AG04450 (cell line): ENCODE measurements at regions not wholly inside any gene's neighbourhood (a gene's known extent, or its start where the extent isn't known, plus 50 kb on each side); places are given as distances from the start of the nearest gene placed in this dataset.
"Not testable (repeated sequence)": the region's sequence is repeated elsewhere in the genome, so short reads cannot be mapped to it uniquely, and the experiment has no call there.

ENCODE experiments used
- CTCF ChIA-PET: fragments of 300-600, 350-600 bp; formaldehyde crosslinking; extraction: SDS; loops from one replicate; lab custom pipeline; 2022; ENCODE audit warnings: antibody characterized with exemption, inconsistent platforms; lab: Charles Lee
- POLR2A ChIA-PET: fragments of 350-600 bp; formaldehyde crosslinking; extraction: SDS; loops from one replicate; lab custom pipeline; 2021; ENCODE audit warnings: antibody characterized with exemption, inconsistent platforms; lab: Yijun Ruan, JAX
- DNase-seq: peaks from one replicate; pipeline ENCODE4 v3.0.0-alpha.2; 2011; ENCODE audit warnings: low read depth, low spot score
- H3K27ac ChIP-seq: one replicate; pipeline ENCODE4 v1.5.1; 2012; ENCODE audit warnings: low read depth, low read length, control low read depth
- H3K27me3 ChIP-seq: one replicate; pipeline ENCODE4 v1.6.0; 2012; ENCODE audit warnings: low read length; ENCODE audit not compliant: control insufficient read depth, insufficient read depth
- H3K4me3 ChIP-seq: 2 replicates; pipeline ENCODE4 v1.5.1; 2011; ENCODE audit warnings: mild to moderate bottlenecking, low read depth, low read length, control low read depth
- H3K9me3 ChIP-seq: 2 replicates; pipeline ENCODE4 v1.5.1; 2012; ENCODE audit warnings: low read length; ENCODE audit not compliant: control insufficient read depth, insufficient read depth
- CTCF ChIP-seq: IDR thresholded peaks from 2 replicates; pipeline ENCODE4 v1.5.1; 2011; ENCODE audit warnings: low read depth, low read length, control low read depth, inconsistent platforms

- no peaks in the 10 kb centered on the region for H3K27me3 ChIP-seq
- H3K27ac ChIP-seq, result no peak overlapping the region
- CTCF ChIA-PET, result no interaction called here
- TF ChIP-seq CTCF, result no peak
- no peak overlapping the region for H3K4me3 ChIP-seq
- POLR2A ChIA-PET, result no interaction called here
- H3K9me3 ChIP-seq, result peaks cover 3% of the 10 kb centered on the region; the same call in 1 of the 2 replicates
- no peak for DNase-seq
These were observed 54.9 kb upstream of the CD93 start for GRCh38 chr20:23140991-23141390.

GRCh38 chr20:23139984-23140383 lies 53.9 kb upstream of the CD93 start:
- CTCF ChIA-PET, H3K9me3 ChIP-seq, H3K27ac ChIP-seq, H3K27me3 ChIP-seq, H3K4me3 ChIP-seq, POLR2A ChIA-PET, DNase-seq: not testable (repeated sequence)

- Histone ChIP-seq H3K27ac (no peak overlapping the region), H3K4me3 (no peak overlapping the region), H3K27me3 (no peaks in the 10 kb centered on the region), H3K9me3 (peaks cover 3% of the 10 kb centered on the region; the same call in 1 of the 2 replicates)
- ChIA-PET CTCF (no interaction called here), POLR2A (no interaction called here)
- DNase-seq, result no peak
- TF ChIP-seq CTCF, result no peak
These were observed 53.4 kb upstream of the CD93 start for GRCh38 chr20:23139524-23139923.

DNA sequence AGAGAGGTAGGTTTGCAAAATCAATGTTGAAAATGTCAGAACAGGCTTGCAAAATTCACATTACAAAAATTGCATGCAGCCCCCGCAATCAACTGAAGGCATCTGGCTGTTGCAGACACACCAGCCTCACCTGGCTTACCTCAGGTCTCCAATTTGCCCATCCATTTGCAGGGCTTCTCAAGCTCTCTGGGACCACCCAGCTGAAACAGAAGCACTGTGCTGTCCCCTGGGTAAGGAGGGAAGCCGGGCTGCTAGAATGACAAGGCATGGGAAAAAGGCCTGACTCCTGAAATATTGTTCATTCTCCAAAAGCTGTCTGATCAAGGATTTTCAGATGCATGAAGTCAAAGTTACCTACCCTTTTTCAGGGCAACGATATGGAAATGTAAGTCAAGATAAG lies 52.6 kb upstream of the CD93 start:
- no peak overlapping the region for H3K27ac ChIP-seq
- peaks cover 3% of the 10 kb centered on the region; the same call in 1 of the 2 replicates for H3K9me3 ChIP-seq
- CTCF ChIA-PET, result no interaction called here
- TF ChIP-seq CTCF, result no peak
- no peak overlapping the region for H3K4me3 ChIP-seq
- H3K27me3 ChIP-seq, result no peaks in the 10 kb centered on the region
- no peak for DNase-seq
- POLR2A ChIA-PET, result no interaction called here

GRCh38 chr20:23138226-23138625 lies 52.1 kb upstream of the CD93 start:
- Histone ChIP-seq H3K9me3 (peaks cover 3% of the 10 kb centered on the region; the same call in 1 of the 2 replicates), H3K27ac (no peak overlapping the region), H3K4me3 (no peak overlapping the region), H3K27me3 (no peaks in the 10 kb centered on the region)
- CTCF ChIA-PET, result no interaction called here
- POLR2A ChIA-PET, result no interaction called here
- TF ChIP-seq CTCF, result no peak
- DNase-seq, result no peak
